C4-2B (cell line): ENCODE measurements at regions not wholly inside any gene's neighbourhood (a gene's known extent, or its start where the extent isn't known, plus 50 kb on each side); places are given as distances from the start of the nearest gene placed in this dataset.
"Not testable (repeated sequence)": the region's sequence is repeated elsewhere in the genome, so short reads cannot be mapped to it uniquely, and the experiment has no call there.

Experiments
- H3K27ac ChIP-seq: fragments of 450-650 bp; 2 replicates; pipeline ENCODE4 v1.5.1; 2017
- ZFX ChIP-seq: fragments of 450-650 bp; IDR thresholded peaks from 2 replicates; pipeline ENCODE4 v1.6.1; 2017
- TF ChIP-seq, protein P1 (sequence below): fragments of 450-650 bp; conservative IDR thresholded peaks from 2 replicates; pipeline ENCODE4 v1.5.1; 2017; ENCODE audit warnings: mild to moderate bottlenecking

DNA sequence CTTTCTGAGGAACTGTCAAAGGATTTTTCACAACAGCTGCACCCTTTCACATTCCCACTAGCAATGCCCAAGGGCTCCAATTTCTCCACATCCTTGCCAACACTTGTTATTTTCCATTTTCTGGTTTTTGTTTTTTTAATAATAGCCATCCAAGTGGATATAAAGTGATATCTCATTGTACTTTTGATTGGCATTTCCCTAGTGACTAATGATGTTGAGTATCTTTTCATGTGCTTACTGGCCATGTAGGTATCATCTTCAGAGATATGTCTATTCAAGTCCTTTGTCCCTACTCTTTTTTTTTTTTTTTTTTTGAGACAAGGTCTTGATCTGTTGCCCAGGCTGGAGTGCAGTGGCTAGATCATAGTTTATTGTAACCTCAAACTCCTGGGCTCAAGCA lies 115.8 kb upstream of the HAND1 start:
- TF ChIP-seq, protein P1, sequence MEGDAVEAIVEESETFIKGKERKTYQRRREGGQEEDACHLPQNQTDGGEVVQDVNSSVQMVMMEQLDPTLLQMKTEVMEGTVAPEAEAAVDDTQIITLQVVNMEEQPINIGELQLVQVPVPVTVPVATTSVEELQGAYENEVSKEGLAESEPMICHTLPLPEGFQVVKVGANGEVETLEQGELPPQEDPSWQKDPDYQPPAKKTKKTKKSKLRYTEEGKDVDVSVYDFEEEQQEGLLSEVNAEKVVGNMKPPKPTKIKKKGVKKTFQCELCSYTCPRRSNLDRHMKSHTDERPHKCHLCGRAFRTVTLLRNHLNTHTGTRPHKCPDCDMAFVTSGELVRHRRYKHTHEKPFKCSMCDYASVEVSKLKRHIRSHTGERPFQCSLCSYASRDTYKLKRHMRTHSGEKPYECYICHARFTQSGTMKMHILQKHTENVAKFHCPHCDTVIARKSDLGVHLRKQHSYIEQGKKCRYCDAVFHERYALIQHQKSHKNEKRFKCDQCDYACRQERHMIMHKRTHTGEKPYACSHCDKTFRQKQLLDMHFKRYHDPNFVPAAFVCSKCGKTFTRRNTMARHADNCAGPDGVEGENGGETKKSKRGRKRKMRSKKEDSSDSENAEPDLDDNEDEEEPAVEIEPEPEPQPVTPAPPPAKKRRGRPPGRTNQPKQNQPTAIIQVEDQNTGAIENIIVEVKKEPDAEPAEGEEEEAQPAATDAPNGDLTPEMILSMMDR: no peak
- H3K27ac ChIP-seq: no peak overlapping the region

DNA sequence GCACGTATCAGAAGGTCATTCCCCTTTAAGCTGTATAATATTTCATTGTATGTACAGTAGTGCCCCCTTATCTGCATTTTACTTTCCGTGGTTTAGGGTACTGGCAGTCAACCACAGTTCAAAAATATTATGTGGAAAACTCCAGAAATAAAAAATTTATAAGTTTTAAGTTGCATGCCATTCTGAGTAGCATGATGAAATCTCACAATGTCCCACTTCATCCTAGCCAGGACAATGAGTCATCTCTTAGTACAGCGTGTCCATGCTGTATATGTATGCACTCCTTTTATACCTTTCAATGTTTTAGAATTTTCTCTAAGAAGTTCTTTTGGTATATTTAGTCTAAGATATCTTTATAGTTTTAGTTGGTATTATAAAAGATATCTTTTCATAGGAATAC lies 115.0 kb upstream of the HAND1 start:
- H3K27ac ChIP-seq: no peak overlapping the region
- no peak for TF ChIP-seq ZFX
- TF ChIP-seq, protein P1: no peak

DNA sequence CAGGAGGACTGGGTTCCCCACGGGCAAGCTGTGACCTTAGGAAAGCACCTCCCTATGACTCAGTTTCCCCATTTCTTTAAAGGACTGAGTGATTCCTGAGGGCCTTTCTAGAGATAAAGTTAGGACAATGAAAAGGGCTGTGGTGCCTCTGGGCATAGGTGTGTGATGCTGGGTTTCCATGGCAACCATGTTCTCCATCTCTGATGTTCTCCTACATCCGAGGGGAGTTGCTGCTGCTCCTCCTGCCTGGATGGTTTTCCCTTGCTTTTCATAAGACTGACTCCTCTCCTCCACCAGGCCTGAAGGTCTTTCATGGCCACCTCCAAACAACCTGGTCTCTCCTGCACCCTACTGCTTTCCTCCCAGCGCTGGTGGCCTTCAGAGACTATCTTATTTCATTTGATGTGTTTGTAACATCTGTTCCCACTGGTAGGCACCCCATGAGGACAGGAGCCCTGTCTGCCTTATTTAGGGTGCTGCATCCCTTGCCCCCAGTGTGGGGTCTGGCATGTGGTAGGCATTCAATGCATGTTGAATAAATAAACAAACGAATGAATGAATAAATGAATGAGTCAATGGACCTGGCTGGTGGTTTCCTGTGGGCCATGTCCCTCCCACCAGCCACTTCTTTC lies 112.2 kb upstream of the HAND1 start:
- H3K27ac ChIP-seq: no peak overlapping the region
- TF ChIP-seq, protein P1: no peak
- TF ChIP-seq ZFX: no peak

DNA sequence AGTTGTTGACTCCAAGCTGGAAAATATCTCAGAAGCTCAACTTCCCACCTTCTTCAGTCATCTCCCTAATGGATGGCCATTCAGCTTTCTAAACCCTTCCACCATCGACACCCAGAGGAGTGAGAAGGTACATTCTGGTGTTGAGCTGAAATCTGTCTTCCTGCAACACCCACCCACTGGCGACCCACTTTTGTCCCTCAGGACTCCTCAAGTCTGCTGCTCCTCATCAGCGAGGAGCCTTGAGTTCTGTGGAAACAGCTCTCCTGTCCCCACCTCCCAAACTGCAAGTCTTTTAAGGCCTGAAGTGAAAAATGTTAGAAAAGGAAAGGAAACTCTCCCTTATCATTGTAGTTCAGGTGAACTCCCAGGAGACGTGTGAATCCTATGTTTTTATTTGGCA lies 111.5 kb upstream of the HAND1 start:
- H3K27ac ChIP-seq: no peak overlapping the region

DNA sequence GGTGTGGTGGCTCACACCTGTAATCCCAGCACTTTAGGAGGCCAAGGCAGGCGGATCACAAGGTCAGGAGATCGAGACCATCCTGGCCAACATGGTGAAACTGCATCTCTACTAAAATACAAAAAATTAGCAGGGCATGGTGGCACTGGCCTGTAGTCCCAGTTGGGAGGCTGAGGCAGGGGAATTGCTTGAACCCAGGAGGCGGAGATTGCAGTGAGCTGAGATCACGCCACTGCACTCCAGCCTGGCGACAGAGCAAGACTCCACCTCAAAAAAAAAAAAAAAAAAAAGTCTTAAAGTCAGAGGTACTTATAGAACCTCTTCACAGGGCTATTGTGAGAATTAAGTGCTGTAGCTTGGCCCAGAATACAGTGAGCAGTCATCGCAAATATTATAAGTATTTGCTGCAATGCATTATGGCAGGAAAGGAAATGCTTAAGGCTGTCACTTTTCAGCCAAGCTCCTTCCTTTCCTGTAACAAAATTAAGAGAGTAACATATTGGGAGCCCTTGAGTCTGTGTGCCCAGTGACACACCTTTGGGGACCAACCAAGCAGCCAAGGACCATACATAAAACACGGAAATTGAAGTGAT lies 110.9 kb upstream of the HAND1 start:
- H3K27ac ChIP-seq: not testable (repeated sequence)

More for the DNA sequence above, 111.5 kb upstream of the HAND1 start:
- TF ChIP-seq, protein P1: no peak
- TF ChIP-seq ZFX: no peak

DNA sequence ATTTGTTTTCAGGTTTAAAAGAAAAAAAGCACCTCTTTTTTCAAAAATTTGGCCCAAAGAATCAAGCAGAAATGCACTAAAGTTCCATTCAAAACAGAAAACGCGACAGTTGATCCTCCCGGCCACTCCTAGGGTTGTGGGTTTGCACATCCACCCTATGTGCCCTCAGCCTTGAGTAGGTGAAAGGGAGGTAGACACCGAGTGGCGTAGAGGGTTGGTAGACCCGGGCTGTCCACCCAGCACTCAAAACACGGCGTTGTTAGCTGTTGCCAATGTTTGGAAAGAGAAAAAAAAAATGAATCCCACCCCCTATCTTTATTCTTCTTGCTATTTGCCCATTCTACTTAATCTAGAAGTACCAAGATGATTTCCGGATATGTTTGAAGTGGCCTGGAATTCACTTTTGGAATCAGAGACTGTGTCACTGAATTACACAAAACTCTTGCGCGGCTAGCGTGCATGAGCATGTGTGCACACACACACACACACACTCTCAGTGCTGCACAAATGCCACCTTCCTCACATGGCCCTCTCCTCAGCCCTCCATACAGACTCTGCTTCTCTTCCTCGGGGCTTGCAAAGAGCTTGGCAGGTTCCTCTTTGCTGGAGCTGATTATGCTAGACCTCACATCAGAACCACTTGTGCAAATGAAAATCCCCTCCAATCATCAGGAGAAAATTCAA lies 110.2 kb upstream of the HAND1 start:
- no peak overlapping the region for H3K27ac ChIP-seq
- TF ChIP-seq, protein P1: no peak
- no peak for TF ChIP-seq ZFX

DNA sequence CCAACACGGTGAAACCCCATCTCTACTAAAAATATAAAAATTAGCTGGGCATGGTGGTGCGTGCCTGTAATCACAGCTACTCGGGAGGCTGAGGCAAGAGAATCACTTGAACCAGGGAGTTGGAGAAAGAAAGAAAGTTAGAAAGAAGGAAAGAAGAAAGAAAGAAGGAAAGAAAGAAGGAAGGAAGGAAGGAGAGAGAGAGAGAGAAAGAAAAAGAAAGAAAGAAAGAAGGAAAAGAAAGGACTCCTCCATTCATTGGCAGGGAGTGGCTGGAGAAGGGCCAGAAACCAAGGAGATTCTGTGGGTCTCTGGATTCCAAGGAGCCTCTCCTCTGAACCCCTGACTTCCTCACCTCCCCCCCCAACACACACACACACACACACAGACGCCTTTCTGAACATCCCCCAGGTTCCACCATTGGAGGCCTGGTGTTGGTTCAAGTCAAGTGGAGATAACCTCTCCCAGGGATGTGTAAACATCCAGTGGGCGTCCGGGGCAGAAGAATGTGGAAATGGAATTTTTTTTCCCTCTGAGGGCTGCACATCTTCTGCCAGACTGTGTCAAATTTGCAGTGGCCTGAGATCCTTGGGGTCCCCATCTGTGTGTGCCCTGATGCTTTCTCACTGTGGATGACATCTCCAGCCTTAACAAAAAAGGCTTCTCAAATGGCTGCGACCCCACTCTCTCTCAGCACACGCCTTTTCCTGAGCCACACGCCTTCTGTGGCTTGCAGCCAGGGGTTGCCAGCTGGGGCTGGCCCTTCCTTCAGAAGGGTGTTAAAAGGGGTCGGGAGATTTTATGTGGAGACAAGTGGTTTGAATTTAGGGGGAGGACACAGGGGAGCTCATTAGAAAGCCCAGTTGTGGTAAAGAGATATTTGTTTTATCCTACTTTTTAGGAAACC lies 109.3 kb upstream of the HAND1 start:
- no peak overlapping the region for H3K27ac ChIP-seq
- TF ChIP-seq ZFX: no peak
- TF ChIP-seq, protein P1: no peak
